ENCODE measurements at regions not wholly inside any gene's neighbourhood (a gene's known extent, or its start where the extent isn't known, plus 50 kb on each side); places are given as distances from the start of the nearest gene placed in this dataset.
"Not testable (repeated sequence)": the region's sequence is repeated elsewhere in the genome, so short reads cannot be mapped to it uniquely, and the experiment has no call there.

- no peak for DNase-seq
Observed at GRCh38 chr19:28546148-28546685, 666.7 kb downstream of the UQCRFS1 start.

GRCh38 chr19:28545397-28545796 is 667.6 kb downstream of the UQCRFS1 start:
- not testable (repeated sequence) for DNase-seq

GRCh38 chr19:28544451-28545261 is 668.3 kb downstream of the UQCRFS1 start:
- no peak for DNase-seq

- DNase-seq: no peak
Observed at GRCh38 chr19:28543244-28543776, 669.6 kb downstream of the UQCRFS1 start.

GRCh38 chr19:28542394-28543243 is 670.3 kb downstream of the UQCRFS1 start:
- no peak for DNase-seq

- no peak for DNase-seq
Observed at GRCh38 chr19:28541602-28542393, 671.2 kb downstream of the UQCRFS1 start.

GRCh38 chr19:28541029-28541428 is 671.9 kb downstream of the UQCRFS1 start:
- DNase-seq: no peak

- DNase-seq: not testable (repeated sequence)
Observed at GRCh38 chr19:28540385-28540784, 672.6 kb downstream of the UQCRFS1 start.

- no peak for DNase-seq
Observed at GRCh38 chr19:28539759-28540158, 673.2 kb downstream of the UQCRFS1 start.

GRCh38 chr19:28538579-28538978 is 674.4 kb downstream of the UQCRFS1 start:
- not testable (repeated sequence) for DNase-seq

GRCh38 chr19:28537896-28538295 is 675.1 kb downstream of the UQCRFS1 start:
- no peak for DNase-seq

- no peak for DNase-seq
Observed at GRCh38 chr19:28537079-28537478, 675.9 kb downstream of the UQCRFS1 start.

- no peak for DNase-seq
Observed at GRCh38 chr19:28535352-28535775, 677.6 kb downstream of the UQCRFS1 start.

- DNase-seq: no peak
Observed at GRCh38 chr19:28534766-28535351, 678.1 kb downstream of the UQCRFS1 start.

- no peak for DNase-seq
Observed at GRCh38 chr19:28532765-28533341, 680.1 kb downstream of the UQCRFS1 start.

GRCh38 chr19:28531979-28532378 is 681.0 kb downstream of the UQCRFS1 start:
- no peak for DNase-seq

- DNase-seq: no peak
Observed at GRCh38 chr19:28530406-28531035, 682.4 kb downstream of the UQCRFS1 start.

GRCh38 chr19:28526038-28526437 is 686.9 kb downstream of the UQCRFS1 start:
- no peak for DNase-seq

- DNase-seq: no peak
Observed at GRCh38 chr19:28523619-28524018, 689.3 kb downstream of the UQCRFS1 start.

- no peak for DNase-seq
Observed at GRCh38 chr19:28522545-28522922, 690.4 kb downstream of the UQCRFS1 start.
